HL-60 (cell line): ENCODE measurements at regions not wholly inside any gene's neighbourhood (a gene's known extent, or its start where the extent isn't known, plus 50 kb on each side); places are given as distances from the start of the nearest gene placed in this dataset.

Source experiments
- GABPA ChIP-seq: IDR thresholded peaks from 2 replicates; pipeline ENCODE4 v1.6.1; 2012; ENCODE audit warnings: low read depth
- POLR2AphosphoS5 ChIP-seq: IDR thresholded peaks from 2 replicates; pipeline ENCODE4 v1.6.1; 2012; ENCODE audit warnings: low read depth
- TF ChIP-seq, protein P1 (sequence below): IDR thresholded peaks from one replicate; pipeline ENCODE4 v1.5.1; 2011; ENCODE audit warnings: low read length, control low read depth, inconsistent platforms; ENCODE audit not compliant: insufficient read depth
- TF ChIP-seq, protein P2 (sequence below): IDR thresholded peaks from 2 replicates; pipeline ENCODE4 v1.6.1; 2012; ENCODE audit warnings: low read depth; ENCODE audit not compliant: insufficient replicate concordance

DNA sequence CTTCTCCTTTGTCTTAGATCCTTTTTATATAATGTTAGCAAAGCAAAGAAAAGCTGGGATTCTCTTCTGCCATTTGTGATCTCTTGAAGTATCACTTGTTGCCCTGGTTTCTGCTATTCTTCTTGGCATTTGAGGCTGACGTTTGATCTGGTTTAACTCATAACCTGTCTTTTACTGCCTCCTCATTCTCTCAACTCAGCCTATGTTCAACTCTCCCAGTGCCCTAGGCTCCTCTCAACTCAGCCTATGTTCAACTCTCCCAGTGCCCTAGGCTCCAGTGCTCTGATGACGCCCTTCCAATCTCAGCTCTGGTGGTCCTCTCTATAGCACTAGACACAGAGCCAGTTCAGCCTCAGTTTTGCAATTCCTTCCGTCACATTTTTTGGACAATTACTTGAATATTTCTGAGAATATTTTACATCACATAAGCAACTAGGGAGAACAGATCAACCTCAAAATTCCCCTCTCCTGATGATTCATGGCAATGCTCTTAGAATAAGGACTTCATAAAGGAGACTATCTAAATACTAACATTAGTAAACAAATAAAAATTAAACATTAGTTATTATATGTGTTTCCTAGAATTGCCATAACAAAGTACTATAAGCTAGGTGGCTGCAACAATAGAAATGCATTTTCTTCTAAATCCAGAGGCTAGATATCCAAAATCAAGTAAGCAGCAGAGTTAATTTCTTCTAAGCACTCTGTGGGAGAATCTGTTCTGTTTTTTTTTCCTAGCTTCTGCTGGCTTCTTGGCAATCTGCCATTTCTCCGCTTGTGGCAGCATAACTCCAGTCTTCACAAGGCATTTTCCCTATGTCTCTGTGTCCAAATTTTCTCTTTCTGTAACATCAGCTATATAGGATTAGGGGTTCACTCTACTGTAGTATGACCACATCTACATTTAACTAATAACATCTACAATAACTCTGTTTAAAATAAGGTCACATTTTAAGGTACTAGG is 662.1 kb upstream of the FTMT start:
- TF ChIP-seq POLR2AphosphoS5 = no peak
- TF ChIP-seq, protein P1, sequence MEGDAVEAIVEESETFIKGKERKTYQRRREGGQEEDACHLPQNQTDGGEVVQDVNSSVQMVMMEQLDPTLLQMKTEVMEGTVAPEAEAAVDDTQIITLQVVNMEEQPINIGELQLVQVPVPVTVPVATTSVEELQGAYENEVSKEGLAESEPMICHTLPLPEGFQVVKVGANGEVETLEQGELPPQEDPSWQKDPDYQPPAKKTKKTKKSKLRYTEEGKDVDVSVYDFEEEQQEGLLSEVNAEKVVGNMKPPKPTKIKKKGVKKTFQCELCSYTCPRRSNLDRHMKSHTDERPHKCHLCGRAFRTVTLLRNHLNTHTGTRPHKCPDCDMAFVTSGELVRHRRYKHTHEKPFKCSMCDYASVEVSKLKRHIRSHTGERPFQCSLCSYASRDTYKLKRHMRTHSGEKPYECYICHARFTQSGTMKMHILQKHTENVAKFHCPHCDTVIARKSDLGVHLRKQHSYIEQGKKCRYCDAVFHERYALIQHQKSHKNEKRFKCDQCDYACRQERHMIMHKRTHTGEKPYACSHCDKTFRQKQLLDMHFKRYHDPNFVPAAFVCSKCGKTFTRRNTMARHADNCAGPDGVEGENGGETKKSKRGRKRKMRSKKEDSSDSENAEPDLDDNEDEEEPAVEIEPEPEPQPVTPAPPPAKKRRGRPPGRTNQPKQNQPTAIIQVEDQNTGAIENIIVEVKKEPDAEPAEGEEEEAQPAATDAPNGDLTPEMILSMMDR = no peak
- TF ChIP-seq GABPA = no peak
- TF ChIP-seq, protein P2, sequence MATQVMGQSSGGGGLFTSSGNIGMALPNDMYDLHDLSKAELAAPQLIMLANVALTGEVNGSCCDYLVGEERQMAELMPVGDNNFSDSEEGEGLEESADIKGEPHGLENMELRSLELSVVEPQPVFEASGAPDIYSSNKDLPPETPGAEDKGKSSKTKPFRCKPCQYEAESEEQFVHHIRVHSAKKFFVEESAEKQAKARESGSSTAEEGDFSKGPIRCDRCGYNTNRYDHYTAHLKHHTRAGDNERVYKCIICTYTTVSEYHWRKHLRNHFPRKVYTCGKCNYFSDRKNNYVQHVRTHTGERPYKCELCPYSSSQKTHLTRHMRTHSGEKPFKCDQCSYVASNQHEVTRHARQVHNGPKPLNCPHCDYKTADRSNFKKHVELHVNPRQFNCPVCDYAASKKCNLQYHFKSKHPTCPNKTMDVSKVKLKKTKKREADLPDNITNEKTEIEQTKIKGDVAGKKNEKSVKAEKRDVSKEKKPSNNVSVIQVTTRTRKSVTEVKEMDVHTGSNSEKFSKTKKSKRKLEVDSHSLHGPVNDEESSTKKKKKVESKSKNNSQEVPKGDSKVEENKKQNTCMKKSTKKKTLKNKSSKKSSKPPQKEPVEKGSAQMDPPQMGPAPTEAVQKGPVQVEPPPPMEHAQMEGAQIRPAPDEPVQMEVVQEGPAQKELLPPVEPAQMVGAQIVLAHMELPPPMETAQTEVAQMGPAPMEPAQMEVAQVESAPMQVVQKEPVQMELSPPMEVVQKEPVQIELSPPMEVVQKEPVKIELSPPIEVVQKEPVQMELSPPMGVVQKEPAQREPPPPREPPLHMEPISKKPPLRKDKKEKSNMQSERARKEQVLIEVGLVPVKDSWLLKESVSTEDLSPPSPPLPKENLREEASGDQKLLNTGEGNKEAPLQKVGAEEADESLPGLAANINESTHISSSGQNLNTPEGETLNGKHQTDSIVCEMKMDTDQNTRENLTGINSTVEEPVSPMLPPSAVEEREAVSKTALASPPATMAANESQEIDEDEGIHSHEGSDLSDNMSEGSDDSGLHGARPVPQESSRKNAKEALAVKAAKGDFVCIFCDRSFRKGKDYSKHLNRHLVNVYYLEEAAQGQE = no peak
